Islet precursor cell (in vitro differentiated cells): ENCODE measurements at regions not wholly inside any gene's neighbourhood (a gene's known extent, or its start where the extent isn't known, plus 50 kb on each side); places are given as distances from the start of the nearest gene placed in this dataset.

Source experiments
- DNase-seq: peaks from one replicate; pipeline ENCODE4 v3.0.0-alpha.2; 2018

DNA sequence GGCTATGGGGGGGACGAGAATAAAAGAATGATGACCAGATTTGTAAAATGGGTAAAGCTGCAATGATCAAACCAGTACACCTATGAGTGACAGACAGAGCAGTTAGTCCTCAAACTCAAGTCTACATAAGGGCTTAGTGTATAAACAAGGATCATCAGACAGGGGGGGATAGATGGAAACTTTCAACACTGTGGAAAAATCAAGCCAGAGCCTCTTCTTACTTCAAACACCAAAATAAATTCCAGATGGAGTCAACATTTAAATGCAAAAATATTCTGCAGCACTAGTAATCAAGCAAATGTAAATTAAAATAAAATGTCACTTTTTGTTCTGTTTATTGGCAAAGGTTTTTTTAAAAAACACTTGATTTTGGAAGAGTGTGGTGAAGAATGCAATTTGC lies 205.9 kb upstream of the RGMA start:
- DNase-seq = no peak

DNA sequence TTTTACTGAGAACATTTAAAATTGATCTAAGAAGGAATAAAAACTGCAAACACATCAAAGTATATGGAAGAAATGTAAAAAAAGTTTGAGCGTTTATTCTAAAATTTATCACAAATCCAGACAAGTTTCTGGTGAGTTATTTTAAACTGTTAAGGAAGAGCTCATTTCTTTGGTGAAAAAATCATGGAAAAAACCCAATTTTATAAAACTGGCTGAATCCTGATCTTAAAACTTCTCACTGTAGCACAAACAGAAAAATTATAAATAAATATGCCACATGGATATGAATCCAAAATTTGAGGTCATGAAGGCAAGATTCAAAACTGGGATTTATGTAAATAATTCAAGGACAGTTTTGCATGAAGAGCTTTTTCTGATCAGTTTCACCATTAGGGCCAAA lies 205.1 kb upstream of the RGMA start:
- DNase-seq = no peak

DNA sequence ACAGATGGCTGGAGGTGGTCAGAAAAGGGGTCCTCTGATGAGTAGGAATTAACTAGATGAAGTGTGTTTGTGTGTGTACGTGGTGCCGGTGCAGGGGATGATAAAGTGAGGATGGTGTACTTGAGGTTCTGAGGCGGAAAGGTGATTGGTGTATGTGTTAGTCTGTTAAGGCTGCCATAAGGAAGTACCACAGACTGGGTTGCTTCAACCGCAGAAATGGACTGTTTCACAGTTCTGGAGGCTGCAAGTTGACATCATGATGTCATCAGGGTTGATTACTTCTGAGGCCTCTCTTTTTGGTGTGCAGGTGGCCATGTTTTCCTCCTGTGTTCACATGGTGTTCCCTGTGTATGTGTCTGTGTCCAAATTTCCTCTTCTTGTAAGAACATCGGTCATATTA lies 202.4 kb upstream of the RGMA start:
- no peak for DNase-seq

DNA sequence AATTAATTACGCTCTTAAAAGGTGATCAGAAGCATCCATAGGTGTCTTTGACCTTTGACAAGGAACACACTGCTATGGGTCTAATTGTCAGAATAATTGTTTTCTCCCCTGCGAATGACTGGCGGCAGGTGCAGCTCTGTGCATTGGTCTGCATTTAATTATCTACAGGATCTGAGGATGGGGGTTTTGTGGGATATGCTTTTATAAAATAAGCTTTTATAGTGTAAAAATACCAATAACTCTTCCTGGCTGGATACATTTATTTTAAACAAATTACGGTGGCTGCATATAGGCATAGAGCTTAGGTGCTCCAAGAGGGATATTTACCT lies 201.6 kb upstream of the RGMA start:
- no peak for DNase-seq

DNA sequence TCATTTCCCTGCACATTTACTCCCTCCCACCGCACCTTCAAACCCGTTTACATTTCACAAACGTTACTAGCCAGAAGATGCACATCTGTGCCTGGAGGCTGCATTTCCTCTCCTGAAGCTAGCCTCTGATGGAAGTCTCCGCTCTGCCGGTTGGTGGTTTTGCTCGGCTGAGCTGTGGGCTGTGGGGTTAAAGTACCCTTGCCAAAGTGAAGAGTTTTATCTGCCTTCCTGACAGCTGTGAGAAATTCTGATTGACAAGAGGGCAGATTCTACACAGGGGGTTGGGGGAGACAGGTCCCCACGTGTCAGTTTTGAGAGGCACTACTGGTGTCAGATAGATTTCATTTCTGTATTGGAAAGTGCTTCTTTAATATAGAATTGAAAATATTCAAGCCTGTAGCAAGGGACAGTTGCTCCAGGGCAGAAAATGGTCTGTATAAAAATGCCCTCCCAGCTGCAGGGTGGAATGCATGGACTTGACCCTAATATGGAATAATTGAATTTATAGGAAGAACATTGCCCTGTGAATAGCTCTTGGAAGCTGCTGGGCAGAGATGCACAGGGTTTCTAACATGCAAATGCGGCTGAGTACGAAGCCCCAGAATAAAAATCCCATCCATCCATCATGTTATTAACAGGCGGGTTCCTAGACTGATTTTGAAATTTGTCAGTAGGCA lies 201.1 kb upstream of the RGMA start:
- no peak for DNase-seq

DNA sequence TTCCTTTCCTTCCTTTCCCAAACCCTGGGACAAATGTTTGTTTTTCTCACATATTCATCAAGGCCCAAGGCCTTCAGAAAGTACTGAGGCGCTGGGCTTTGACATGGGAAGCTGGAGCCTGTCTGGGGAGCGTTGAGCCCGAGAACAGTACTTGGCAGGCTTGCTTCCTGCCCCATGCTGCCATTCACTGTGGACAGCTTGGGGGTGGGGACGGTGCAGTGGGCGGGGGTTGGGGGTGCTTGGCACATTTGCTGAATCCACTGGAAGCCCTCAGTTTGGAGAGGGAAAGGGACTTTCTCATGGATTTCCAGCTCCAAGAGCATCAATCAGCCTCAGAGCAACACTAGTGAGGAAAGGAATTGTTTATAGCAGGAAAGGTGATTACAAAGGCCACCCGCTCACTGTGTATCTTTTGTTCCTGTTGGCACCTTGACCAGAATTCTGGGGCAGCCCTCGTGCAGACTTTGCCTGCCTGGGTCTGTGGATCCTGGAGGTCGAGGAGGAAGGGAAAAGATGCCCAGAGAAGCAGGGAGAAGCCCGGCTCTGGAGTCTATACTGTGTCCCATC lies 199.8 kb upstream of the RGMA start:
- no peak for DNase-seq

DNA sequence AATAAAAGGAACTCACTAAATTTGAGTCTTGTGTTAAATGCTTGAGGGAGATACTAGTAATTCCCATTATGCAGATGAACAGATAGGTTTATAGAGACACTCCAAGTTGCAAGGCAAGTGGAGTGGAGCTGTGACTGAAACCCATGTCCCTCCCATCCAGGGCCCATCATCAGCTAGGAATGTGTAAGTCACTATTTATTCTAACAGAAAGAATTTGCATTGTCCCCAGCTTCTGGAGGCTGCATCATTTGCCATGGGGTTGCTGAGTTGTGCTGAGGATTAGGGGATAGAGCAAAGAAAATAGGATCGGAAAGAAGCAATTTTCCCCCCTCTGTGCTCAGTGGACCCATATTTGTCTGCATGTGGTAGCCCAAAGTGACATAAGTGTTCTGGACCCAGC lies 197.4 kb upstream of the RGMA start:
- DNase-seq = no peak

DNA sequence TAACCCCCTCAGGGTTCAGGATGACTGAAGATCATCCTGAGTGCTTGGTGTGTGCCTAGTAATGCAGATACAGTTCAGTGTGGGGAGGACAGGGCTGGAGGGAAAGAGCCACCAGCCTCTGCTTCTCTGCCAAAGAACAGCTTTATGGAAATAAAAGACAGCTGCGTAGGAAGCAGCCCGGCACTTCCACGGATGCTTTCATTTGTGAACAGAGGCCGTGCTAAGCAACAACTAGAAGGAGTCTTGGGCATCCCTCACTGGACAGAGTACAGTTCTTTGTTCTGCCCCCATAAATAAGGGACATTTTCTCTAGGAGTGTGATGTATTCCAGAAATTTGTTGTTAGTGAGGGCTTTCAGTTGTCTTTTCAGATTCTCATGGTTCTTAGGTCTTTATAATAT lies 194.8 kb upstream of the RGMA start:
- DNase-seq = no peak

DNA sequence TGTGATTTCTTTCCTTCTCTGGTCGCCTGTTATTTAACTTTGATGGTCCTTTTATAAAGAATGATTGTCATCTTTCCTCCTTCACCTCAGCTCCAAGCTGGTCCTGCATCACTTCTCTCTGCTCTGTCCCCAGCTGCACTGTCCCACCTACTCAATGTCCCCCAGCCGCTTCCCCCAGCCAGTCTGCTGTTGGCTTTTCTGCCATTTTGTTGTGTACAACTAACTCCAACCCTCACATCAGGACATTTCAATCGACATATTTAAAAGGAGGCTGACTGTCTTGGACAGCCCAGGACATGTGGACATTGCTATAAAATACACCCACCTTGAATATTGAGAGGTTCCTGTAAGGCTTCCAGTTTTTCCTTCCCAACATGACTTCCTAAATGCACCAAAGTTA lies 193.8 kb upstream of the RGMA start:
- no peak for DNase-seq

DNA sequence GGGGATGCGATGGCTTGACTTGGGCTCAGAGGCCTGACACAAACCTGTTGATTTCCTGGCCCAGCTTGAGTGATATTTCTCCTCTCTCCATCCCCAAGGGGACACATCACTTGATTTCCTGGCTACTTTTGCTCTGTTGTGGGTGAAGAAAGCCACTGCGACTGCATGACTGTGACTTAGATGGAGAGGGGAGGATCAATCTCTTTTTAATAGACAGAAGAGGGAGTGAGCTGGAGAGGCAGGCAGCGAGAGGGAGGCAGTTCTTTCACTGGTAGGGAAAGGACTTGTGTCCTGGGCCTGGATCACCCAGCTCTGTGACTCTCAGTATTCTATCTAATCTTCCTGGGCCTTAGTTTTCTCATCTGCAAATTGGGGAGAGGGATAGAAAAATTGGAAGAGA lies 189.8 kb upstream of the RGMA start:
- DNase-seq = peak; percentile 23

DNA sequence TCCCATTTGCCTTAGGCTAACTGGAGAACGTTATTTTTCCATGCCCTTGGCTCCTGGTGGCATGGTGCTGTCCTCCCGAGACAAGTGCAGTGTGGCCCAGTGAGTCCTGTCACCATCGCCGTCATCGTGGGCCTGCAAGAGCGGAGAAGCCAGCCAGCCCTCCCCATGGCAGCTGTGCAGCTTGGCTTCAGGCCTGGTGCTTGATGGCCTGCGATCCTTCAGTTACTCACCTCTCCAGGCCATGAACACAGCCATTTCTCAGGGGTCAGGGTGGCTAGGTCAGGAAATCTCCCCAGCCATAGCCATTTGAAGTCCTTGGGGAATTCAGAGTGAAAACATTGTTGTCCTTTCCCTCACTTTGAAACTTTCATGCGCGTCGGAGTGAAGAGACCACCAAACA lies 189.0 kb upstream of the RGMA start:
- peak; percentile 40 for DNase-seq

DNA sequence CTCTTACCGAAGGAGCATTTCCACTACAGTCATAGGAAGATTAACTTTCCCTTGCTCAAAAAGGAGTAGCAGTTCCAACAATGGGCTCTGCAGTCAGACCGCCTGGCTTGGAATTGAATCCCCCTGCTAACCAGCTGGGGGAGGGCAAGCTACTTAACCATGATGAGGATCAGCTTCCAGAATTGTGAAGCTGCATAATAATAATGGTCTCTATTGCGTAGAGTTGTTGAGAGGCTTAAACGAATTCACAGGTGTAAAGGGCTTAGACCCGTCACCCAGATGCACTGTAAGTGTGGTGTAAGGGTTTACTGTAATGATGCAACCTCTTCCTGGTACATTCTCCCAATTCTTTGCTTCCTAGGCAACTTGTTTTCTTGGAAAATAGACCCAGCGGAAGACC lies 185.2 kb upstream of the RGMA start:
- DNase-seq = peak; percentile 20

DNA sequence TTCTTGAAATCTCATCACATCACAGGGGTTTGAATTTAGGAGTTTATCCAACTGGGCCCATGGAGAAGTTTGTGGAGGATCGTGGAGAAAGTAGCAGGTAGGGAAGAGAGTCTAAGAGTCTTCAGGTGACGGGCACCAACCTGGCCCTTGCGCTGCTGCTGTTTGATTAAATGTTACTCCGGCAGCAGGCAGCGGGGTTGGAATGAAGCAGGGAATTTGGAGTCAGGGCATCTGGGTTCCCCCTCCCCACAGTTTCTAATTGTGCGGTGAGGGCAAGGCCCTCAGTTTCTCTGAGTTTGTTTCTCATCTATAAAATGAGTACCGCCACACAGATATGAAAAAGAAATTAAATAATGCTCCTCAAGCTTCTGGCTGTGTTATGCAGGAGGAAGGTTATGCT lies 182.9 kb upstream of the RGMA start:
- DNase-seq = peak; percentile 7

DNA sequence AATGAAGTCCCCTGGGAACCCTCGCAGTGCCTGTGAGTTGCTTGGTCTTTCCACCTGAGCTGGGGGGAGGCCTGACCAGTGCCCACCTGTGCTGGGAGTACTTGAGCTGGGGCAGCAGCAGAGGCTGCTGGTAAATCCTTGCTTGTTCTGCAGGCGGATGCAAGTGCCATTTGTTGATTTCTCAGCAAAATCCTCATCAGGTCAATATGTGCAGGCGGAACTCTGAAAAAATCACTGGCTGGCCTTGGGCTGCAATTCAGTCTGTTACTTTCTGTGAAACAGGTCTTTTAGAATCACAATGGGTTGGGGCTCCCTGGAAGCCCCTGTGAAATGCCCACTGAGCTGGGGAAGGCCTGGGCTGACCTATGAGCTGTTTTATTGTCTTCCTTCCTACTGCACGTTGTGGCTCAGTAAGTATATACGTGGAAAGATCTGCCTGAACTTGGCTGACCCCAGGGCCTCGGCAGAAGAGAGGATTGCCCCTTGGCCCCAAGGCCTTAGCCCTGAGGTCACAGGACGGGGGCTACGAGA lies 182.0 kb upstream of the RGMA start:
- DNase-seq = peak; percentile 11

DNA sequence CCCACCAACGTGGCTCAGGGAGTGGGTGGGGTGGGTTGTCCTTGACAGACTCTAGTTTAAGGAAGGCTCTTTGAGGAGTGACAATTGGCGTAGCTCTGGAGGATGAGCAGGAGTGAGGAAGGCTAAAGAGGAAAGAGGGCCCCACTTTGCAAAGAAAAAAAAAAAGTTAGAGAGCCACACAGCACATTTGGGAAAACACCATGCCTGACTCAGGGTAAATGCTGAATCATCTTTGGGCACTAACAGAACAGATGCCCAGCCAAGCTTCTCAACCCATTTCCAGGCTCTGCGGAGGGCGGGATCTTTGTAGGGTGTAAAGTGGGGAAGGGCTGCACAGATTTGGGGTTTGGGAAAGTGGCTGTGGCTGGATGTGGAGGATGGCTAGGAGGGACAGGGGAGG lies 179.1 kb upstream of the RGMA start:
- DNase-seq = no peak

DNA sequence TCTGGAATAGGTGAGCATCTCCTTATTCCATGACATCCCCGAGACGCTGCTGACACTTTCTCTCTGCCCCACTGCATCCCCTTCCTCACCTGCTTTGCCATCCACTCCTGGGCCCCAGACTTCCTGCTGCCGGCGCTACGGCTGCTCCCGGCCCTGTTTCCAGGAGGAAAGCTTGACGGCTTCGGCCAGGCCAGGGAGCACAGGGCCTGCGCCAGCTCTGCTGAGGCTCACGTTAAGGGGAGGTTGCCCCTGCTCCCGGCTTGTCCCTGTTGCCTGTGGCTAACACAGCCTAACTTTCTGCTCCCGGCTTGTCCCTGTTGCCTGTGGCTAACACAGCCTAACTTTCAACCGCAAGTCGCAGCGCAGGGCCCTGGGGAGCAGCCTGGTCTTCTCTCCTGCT lies 177.3 kb upstream of the RGMA start:
- DNase-seq = no peak

DNA sequence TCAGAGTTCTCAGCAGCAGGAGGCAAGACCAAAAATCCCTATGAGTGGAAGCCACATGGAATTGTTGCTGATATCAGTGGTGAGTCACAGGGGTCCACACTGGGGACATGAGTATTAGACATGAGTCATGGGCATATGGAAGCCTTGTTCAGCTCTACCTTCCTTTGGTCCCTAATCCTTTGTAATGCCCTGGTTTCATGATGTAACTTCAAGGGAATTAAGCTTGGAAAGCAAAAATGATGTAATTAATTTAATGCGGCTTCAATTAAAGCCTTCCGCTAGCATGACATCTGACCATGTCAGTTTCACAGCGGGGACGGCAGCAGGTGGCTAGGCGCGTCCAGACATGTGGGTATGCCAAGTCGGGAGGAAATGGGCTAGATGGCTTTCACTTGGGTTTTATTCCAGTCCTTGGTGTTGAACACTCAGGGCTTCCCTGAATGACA lies 176.1 kb upstream of the RGMA start:
- DNase-seq = peak; percentile 69

DNA sequence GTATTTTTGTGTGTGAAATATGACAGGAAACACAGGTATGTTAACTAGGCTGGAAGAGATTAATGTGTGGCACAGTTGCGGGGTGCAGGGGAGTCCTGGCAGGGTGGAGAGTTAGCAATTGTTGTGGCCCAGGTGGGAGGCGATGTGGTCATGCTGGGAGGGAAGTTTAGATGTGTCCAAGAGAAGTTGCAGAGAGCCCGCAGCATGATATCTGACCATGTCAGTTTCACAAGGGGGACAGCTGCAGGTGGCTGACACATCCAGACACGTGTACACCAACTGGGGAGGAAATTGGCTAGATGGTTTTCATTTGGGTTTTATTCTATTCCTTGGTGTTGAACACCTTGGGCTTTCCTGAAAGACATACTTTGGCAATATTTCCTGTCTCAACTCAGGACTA lies 172.8 kb upstream of the RGMA start:
- no peak for DNase-seq

DNA sequence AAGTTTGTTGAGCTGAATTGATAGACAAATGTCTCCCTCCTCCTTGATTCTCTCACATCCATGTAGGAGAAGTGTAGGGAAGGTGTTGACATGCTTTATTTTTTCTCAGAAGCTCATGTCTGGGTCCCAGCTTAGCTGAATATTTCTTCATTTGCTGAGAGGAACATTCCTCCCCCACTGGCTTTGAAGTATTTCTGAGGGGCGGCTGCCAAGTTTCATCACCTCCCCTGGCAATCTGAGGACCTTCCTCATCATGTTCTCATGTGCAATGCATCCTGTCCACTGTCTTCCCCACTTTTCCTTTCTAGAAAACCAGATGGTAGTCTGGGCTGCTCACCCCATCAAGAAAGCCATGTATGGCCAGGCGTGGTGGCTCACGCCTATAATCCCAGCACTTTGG lies 168.9 kb upstream of the RGMA start:
- DNase-seq = no peak

DNA sequence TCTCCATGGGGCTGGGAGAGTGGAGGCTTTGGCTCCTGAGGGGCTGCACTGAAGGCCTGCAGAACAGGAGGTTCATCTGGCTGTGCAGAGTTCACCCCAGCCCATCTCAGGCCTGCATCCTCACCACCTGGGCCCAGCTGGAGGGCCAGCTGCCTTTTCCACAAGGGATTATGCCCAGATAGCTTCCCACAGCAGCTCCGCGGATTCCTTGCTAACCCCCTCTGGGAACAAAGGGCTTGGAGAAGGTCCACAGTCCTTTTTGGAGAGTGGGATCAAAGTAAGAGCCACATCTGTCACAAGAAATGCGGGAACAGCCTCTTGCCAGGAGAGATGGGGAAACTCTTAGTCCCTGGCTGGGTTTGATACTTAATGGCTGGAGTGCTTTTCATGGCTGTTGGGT lies 164.7 kb upstream of the RGMA start:
- DNase-seq = no peak

DNA sequence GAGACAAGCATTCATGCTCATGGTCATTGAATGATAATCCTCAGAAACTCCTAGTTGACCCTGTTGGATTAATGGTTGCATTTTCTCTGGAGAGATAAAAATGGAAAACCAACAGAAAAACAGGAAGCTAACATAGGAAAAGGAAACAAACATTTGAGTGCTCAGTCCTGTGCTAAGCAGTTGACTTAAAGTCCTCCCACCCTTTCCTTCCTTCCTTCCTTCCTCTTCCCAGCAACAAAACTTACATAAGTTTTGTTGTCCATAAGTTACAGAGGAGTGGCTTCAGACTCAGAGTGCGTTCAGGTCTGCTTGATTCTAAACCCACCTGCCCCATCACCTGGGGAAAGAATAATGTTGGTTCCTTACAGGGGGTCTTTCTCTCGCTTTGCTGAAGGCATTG lies 163.8 kb upstream of the RGMA start:
- no peak for DNase-seq

DNA sequence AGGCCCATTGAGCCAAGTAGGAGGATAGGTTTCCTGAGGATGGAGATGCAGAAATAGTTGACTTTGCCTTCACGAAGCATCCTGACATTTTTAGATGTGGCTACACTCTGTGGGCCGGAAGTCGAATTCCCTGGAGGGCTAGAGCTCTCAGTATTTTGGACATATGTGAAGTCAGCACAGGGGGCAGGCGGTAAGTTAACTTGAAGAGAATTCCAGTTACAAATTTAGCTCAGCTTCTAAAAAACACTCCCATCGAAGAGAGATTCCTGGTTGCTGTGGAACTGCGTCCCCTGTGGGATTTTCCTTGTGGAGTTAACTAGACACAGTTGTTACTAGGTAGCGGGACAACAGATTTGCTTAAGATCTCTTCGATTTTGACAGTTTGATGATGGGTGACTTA lies 161.9 kb upstream of the RGMA start:
- DNase-seq = peak; percentile 19

DNA sequence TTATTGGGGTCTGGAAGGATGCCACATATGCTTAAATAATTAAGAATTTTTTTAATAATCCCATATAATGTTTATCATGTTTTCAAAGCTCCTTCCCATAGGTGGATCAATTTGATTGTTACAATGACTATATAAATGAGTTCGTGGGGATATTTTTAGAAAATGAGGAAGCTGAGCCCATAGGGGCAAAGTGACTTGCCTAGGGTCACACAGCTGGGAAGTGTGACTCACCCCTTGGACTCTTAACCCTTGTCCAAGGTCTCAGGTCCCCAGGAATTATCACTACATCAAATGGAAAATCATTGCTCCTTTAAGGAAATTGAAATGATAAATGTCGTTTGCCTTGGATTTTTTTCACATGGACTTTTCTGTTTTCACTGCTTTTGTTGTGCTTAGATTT lies 161.2 kb upstream of the RGMA start:
- DNase-seq = peak; percentile 1

DNA sequence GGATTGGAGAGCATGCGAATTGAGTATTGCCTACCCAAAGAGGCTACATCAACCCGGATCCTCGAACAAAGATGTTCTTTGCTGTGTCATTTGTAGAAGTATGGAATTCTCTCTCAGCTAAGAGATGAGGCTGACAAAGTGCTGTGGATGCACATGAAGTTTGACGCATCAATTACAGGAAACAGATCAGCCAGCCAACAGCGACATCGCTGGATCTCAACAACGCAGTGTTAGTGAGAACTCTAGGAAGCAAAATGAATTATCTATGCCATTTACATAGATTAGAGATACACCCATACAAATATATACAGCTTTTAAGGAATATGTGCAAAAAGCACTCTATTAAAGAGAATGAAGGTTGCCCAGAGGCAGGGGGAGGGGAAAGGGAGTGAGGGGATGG lies 160.6 kb upstream of the RGMA start:
- DNase-seq = peak; percentile 23

DNA sequence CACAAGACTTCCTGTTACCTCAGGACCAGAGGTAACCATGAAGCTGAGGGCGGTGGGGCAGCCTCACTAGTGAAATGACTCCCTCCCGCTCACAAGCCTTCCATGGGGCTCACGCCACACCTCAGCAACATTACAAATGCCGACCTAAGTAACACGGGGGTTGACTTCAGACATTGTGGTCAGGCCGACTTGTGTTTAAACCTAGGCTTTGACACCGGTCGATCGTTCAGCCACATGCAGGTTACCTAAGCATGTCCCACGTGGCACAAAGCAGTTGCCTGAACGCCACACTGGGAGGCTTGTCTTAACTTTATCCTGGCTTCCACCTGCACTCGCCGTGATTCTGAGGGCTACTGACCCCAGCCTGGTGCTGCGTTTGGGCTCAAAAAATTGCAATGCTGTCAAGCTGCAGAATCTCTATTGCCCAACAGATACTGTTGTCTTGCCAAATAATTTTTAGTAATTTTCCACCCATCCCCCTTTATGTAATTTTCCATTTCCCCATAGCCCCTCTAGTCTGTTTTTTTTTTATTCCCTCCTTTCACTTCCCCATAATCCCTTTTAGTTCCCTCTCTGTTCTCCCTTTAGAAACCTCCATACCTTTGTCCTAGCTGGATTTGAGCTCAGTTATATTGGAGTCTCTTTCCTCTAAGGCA lies 158.6 kb upstream of the RGMA start:
- DNase-seq = peak; percentile 50
